ENCODE measurements at regions not wholly inside any gene's neighbourhood (a gene's known extent, or its start where the extent isn't known, plus 50 kb on each side); places are given as distances from the start of the nearest gene placed in this dataset.

GRCh38 chr3:148585671-148586379 lies 111.9 kb upstream of the AGTR1 start:
- no peak overlapping the region for H3K27ac ChIP-seq (ENCODE audit: control insufficient read depth, insufficient read depth)
- no peak for FAIRE-seq
- no peak overlapping the region for H3K9ac ChIP-seq (ENCODE audit: control insufficient read depth, insufficient read depth, low read length)
- SMC1A ChIA-PET (ENCODE audit: uncharacterized antibody, unreplicated experiment): no interaction called here
- intact Hi-C loops (cut with micrococcal nuclease; ENCODE audit: unreplicated experiment): no loop called here
- H4K20me1 ChIP-seq (ENCODE audit: control insufficient read depth, insufficient read depth): no peaks in the 10 kb centered on the region
- no peaks in the 10 kb centered on the region for H3K4me1 ChIP-seq (ENCODE audit: control insufficient read depth, insufficient read depth, low read length)
- H3K9me3 ChIP-seq (replicated peaks; ENCODE audit: control insufficient read depth, insufficient read depth, low read length): no peaks in the 10 kb centered on the region
- no peak overlapping the region for H3K4me3 ChIP-seq
- in situ Hi-C loops (cut with MboI): no loop called here
- no peaks in the 10 kb centered on the region for H3K27me3 ChIP-seq (replicated peaks in 1 of 2; ENCODE audit: control insufficient read depth in 2 of 2, insufficient read depth in 2 of 2, low read length in 1 of 2)
- 17% methylated on average over 5 of the region's 5 CpGs for WGBS (ENCODE audit: insufficient coverage, insufficient replicate concordance, low lambda C conversion rate, missing lambda C conversion rate)
- POLR2A ChIA-PET: interaction anchor here (0.6 kb wide), 1 partner anchor 660 kb away, joined by 3 read pairs; no protein-coding TSS in a partner anchor
- TF ChIP-seq, protein P1, sequence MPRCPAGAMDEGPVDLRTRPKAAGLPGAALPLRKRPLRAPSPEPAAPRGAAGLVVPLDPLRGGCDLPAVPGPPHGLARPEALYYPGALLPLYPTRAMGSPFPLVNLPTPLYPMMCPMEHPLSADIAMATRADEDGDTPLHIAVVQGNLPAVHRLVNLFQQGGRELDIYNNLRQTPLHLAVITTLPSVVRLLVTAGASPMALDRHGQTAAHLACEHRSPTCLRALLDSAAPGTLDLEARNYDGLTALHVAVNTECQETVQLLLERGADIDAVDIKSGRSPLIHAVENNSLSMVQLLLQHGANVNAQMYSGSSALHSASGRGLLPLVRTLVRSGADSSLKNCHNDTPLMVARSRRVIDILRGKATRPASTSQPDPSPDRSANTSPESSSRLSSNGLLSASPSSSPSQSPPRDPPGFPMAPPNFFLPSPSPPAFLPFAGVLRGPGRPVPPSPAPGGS (IDR thresholded peaks at IDR 0.05; ENCODE audit: borderline replicate concordance, insufficient read depth, low read depth, low read length, poor library complexity, severe bottlenecking): no peak
- TF ChIP-seq SPI1 (IDR thresholded peaks at IDR 0.05; ENCODE audit: borderline replicate concordance, insufficient read depth, low read depth, low read length): no peak
- TF ChIP-seq KDM1A (IDR thresholded peaks at IDR 0.05; ENCODE audit: borderline replicate concordance): no peak
- no peak for TF ChIP-seq MYC (IDR thresholded peaks at IDR 0.05; ENCODE audit: insufficient read depth, insufficient read length, insufficient replicate concordance, low read length, severe bottlenecking)
- H3K79me2 ChIP-seq (ENCODE audit: control insufficient read depth, insufficient read depth, low read length): no peaks in the 10 kb centered on the region
- ATAC-seq: no peak
- no TSS peak for BruUV-seq (replicated peaks)
- H2AFZ ChIP-seq (ENCODE audit: control insufficient read depth, low read depth, low read length): no peak overlapping the region
- CTCF ChIA-PET: no interaction called here
- H3K4me2 ChIP-seq (ENCODE audit: control insufficient read depth, insufficient read depth): no peak overlapping the region
- no peaks in the 10 kb centered on the region for H3K36me3 ChIP-seq (ENCODE audit: control insufficient read depth in 2 of 2, insufficient read depth in 2 of 2, low read length in 1 of 2)
- DNase-seq (ENCODE audit: low read depth, low spot score): no peak
- RAD21 ChIA-PET (ENCODE audit: unreplicated experiment): no interaction called here

DNA sequence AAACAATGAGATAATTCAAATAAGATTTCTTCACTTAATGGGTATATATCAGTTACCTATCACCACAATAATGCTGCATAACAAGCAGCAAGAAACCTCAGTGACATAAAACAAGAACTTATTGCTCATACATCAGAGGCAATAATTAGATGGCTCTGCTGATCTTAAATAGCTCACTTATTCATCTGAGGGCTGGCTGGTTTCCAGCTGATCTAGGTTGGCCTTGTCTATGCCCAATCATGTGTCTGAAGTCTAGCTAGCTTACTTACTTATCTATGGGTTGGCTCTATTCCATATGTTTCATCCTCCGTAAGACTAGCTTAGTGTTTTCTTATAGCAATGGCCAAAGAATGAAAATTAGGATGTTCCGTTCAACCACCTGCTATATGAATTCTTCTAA lies 109.4 kb upstream of the AGTR1 start:
- H3K9ac ChIP-seq (ENCODE audit: control insufficient read depth, insufficient read depth, low read length): no peak overlapping the region
- DNase-seq (ENCODE audit: low read depth, low spot score): no peak
- no peaks in the 10 kb centered on the region for H3K36me3 ChIP-seq (ENCODE audit: control insufficient read depth in 2 of 2, insufficient read depth in 2 of 2, low read length in 1 of 2)
- no peak for ATAC-seq
- RAD21 ChIA-PET (ENCODE audit: unreplicated experiment): no interaction called here
- H2AFZ ChIP-seq (ENCODE audit: control insufficient read depth, low read depth, low read length): no peak overlapping the region
- H3K79me2 ChIP-seq (ENCODE audit: control insufficient read depth, insufficient read depth, low read length): no peaks in the 10 kb centered on the region
- no peak overlapping the region for H3K4me3 ChIP-seq
- CTCF ChIA-PET: no interaction called here
- no peaks in the 10 kb centered on the region for H3K9me3 ChIP-seq (replicated peaks; ENCODE audit: control insufficient read depth, insufficient read depth, low read length)
- no peaks in the 10 kb centered on the region for H4K20me1 ChIP-seq (ENCODE audit: control insufficient read depth, insufficient read depth)
- intact Hi-C loops (cut with micrococcal nuclease; ENCODE audit: unreplicated experiment) (no loop called here), in situ Hi-C loops (cut with MboI) (no loop called here)
- SMC1A ChIA-PET (ENCODE audit: uncharacterized antibody, unreplicated experiment): interaction anchor here (0.6 to 0.8 kb wide), 2 partner anchors 12 to 360 kb away, joined by 3 read pairs; no protein-coding TSS in a partner anchor
- 50% methylated on average over 2 of the region's 2 CpGs for WGBS (ENCODE audit: insufficient coverage, insufficient replicate concordance, low lambda C conversion rate, missing lambda C conversion rate)
- no peak for FAIRE-seq
- no peaks in the 10 kb centered on the region for H3K27me3 ChIP-seq (replicated peaks in 1 of 2; ENCODE audit: control insufficient read depth in 2 of 2, insufficient read depth in 2 of 2, low read length in 1 of 2)
- H3K27ac ChIP-seq (ENCODE audit: control insufficient read depth, insufficient read depth): no peak overlapping the region
- H3K4me1 ChIP-seq (ENCODE audit: control insufficient read depth, insufficient read depth, low read length): no peaks in the 10 kb centered on the region
- H3K4me2 ChIP-seq (ENCODE audit: control insufficient read depth, insufficient read depth): no peak overlapping the region
- no TSS peak for BruUV-seq (replicated peaks)
- POLR2A ChIA-PET: no interaction called here
- TF ChIP-seq LARP7 (IDR thresholded peaks at IDR 0.05) (no peak), TCF3 (IDR thresholded peaks at IDR 0.05; ENCODE audit: borderline replicate concordance, insufficient read depth, low read depth, low read length) (no peak), E2F4 (IDR thresholded peaks at IDR 0.05; ENCODE audit: low read depth, low read length) (no peak), MEF2B (IDR thresholded peaks at IDR 0.05; ENCODE audit: partially characterized antibody, poor library complexity, severe bottlenecking) (no peak), BMI1 (IDR thresholded peaks at IDR 0.05; ENCODE audit: borderline replicate concordance) (no peak), ATF3 (IDR thresholded peaks at IDR 0.05; ENCODE audit: borderline replicate concordance, extremely low read depth, low read depth, low read length) (no peak)
- TF ChIP-seq, protein P2, sequence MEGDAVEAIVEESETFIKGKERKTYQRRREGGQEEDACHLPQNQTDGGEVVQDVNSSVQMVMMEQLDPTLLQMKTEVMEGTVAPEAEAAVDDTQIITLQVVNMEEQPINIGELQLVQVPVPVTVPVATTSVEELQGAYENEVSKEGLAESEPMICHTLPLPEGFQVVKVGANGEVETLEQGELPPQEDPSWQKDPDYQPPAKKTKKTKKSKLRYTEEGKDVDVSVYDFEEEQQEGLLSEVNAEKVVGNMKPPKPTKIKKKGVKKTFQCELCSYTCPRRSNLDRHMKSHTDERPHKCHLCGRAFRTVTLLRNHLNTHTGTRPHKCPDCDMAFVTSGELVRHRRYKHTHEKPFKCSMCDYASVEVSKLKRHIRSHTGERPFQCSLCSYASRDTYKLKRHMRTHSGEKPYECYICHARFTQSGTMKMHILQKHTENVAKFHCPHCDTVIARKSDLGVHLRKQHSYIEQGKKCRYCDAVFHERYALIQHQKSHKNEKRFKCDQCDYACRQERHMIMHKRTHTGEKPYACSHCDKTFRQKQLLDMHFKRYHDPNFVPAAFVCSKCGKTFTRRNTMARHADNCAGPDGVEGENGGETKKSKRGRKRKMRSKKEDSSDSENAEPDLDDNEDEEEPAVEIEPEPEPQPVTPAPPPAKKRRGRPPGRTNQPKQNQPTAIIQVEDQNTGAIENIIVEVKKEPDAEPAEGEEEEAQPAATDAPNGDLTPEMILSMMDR (IDR thresholded peaks at IDR 0.05 in 2 of 3, conservative IDR thresholded peaks at IDR 0.05 in 1 of 3; ENCODE audit: control insufficient read depth in 2 of 3, extremely low read depth in 1 of 3, insufficient read depth in 1 of 3, low read depth in 3 of 3, low read length in 3 of 3): no peak
